NCI-H748 (cell line): ENCODE measurements at regions not wholly inside any gene's neighbourhood (a gene's known extent, or its start where the extent isn't known, plus 50 kb on each side); places are given as distances from the start of the nearest gene placed in this dataset.

Experiments used
- DNase-seq: peaks from one replicate; lab custom pipeline; 2025; ENCODE audit not compliant: unreplicated experiment; lab: John Stamatoyannopoulos, UW

DNA sequence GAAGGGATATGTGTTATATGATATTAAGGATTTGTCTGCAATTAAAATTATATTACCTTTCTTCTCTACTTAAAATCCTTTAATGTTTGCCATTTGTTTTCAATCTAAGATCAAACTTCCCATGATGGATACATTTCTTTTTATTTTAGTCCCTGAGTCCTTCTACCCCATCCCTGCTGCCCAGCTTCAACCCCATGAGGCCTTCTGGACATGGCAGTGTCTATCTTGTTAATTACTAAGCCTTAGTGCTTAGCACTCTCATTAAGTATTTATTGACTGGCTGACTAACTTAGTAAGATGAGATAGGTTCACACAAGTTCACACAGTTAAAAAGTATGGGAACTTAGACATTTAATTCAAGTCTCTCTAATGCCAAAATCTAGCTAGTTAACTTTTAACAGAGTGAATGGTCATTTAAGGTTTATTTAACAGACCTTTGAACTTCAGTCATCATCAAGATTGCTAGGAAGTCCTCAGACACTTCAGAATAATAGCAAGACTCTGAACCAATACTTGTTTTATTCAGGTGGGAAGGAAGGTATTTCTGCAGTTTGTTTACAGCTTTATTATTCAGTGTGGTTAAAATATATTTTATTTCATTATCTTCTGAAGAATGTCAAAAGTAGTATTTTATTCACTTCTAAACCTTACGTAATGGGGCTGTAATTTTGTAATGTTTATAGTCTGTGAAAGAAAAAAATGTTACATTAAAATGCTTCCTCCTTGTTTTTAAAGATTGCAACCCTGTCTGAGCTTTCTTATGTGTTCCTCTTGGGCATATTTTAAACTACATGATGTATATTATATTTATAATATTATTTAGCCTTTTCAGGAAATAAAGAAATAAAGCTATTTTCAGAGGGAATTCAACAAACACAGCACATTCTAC lies 848.9 kb downstream of the REEP3 start:
- DNase-seq = no peak

GRCh38 chr10:64374346-64374745 lies 853.1 kb downstream of the REEP3 start:
- no peak for DNase-seq

- no peak for DNase-seq
Measured at GRCh38 chr10:64376167-64376566, 855.0 kb downstream of the REEP3 start.

GRCh38 chr10:64379898-64380297 lies 858.7 kb downstream of the REEP3 start:
- DNase-seq = peak; percentile 12

DNA sequence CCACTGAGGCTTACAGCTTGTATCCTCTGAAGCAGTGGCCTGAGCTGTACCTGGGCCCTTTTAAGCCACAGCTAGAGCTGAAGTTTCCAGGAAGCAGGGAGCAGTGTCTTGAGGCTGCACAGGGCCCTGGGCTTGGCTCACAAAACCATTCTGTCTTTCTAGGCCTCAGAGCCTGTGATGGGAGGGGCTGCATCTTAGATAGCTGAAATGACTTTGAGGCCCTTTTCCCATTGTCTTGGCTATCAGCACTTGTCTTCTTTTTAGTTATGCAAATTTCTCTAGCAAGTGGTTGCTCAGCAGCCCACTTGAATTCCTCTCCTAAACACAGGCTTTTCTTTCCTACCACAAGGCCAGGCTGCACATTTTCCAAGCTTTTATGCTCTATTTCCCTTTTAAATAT lies 864.2 kb downstream of the REEP3 start:
- no peak for DNase-seq

- no peak for DNase-seq
Measured at GRCh38 chr10:64394744-64395143, 873.5 kb downstream of the REEP3 start.

DNA sequence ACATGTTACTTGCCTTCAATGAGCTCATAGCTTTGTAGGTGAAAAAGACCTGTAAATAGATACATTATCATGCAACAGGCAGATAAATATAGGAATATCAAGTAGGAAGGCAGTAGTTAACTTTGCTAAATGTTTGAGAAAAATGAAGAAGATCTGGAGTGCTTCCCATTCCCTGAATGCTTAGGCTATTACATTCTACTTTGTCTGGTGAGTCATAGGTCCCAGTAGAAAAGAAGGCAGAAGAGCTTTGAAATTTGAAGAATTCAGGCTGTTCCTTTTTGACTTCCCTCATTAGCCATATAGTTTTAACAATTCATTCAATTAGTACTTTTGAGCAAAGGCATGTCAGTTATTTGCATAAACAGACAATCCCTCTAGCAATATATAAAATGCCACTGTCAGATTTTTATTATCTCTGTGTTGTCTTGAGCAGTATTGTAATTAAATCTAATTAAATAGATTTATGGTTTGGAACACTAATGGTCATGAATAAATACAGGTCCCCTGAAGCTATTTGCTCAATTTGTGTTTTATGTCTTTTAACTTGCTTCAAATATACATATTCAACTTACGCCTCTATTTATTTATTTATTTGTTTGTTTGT lies 875.0 kb downstream of the REEP3 start:
- no peak for DNase-seq

GRCh38 chr10:64397125-64397524 lies 875.9 kb downstream of the REEP3 start:
- no peak for DNase-seq

DNA sequence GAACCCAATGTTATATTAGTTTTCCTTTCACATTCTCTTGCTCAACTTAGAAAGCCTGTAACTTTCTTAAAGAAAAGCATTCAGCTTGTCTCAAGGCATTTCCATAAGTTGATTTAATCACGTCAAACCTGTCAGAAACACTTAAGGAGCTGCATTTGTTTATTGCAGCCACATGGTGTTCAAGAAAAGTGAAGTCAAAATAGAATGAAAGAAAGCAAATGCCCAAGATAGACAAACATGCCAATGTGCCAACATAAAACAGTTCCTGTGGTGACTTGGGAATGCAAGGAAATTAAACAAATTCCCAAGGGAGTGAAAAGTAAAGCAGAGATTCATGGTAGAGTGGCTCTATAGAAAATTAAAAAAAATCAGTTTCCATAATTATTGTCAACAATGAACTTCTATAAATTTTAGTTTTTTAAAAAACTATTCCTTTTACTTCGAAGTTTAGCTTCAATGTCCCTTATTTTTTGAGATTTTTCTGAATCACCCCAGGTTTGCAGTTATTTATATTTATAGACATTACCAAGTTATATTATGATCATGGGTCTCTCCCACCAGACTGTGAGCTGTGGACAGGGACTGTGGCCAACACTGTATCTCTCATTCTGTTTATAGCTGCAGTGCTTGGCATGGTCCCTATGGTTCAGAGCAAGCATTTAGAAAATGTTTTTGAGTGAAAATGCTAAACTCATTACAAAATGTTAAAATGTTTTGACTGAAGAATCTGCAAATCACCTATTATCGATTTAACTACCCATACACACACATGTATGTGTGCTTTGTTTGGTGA lies 887.4 kb downstream of the REEP3 start:
- no peak for DNase-seq

DNA sequence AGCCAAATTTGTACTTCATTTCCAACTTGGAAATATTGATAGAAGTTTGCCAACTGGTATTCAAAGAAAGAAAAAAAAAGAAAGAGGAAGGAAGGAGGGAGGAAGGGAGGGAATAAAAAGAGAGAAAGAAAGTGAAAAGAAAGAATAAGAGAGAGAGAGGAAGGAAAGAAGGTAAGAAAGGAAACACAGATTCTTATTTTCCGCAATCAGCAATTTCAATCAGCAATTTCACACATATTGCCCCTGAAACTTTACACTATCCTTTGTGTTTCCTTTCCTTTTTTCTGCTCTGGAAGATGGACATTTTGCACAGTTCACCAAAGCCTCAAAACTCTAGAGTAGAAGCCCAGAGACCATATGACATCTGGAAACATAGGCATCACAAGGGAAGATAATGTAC lies 888.1 kb downstream of the REEP3 start:
- DNase-seq = no peak

DNA sequence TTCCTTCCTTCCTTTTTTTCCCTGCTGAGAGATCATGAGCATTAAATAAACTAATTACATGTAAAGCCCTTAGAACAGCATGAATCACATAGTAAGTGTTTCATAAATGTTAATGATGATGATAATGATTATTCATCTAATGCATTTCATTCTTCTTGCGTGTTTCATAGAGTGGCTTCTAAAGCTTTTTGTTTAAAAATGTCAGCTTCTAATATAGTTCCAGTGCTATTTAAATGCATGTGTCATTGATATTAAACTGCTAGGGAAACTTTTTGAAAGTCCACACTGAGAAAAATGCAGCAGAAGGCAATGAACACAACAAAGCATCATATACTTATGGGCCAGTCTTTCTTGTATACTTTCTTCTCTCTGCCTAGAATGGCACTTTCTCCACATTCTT lies 894.8 kb downstream of the REEP3 start:
- no peak for DNase-seq

DNA sequence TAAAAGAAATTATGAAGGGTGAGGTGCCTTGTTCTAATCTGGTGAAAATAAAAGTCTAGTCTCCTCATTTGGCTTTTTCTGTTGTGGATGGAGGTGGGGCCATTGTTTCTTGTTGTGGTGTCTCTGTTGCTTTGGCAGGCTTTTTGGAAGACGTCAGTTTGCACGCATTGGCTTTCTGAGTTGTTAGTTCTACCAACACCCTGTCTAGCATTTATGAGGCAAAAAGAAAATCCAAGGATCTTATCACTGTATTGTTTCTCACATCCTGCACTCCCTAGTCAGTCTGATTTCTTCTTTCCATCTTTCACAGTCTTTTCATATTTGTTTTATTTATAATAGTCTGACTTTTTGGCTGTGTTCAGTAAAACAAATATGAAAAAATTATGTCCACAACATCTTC lies 898.3 kb downstream of the REEP3 start:
- no peak for DNase-seq

DNA sequence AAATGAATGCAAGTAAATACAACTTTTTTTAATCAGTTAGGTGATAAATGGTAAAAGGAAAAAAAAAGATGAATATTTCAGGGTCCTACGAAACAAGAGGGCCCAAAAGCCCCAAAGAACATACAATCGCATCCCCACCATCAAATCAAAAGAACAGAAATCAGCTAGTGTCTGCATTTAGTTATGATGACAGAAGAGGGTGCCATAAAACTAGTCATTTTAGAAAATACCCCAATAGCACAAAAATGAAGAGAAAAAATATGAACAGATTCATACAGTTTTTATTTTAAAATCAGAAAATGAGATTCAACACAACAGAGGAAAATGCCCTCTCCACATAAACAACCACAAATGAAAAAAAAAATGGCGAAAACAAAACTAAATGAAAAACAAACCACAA lies 905.5 kb downstream of the REEP3 start:
- DNase-seq = no peak

DNA sequence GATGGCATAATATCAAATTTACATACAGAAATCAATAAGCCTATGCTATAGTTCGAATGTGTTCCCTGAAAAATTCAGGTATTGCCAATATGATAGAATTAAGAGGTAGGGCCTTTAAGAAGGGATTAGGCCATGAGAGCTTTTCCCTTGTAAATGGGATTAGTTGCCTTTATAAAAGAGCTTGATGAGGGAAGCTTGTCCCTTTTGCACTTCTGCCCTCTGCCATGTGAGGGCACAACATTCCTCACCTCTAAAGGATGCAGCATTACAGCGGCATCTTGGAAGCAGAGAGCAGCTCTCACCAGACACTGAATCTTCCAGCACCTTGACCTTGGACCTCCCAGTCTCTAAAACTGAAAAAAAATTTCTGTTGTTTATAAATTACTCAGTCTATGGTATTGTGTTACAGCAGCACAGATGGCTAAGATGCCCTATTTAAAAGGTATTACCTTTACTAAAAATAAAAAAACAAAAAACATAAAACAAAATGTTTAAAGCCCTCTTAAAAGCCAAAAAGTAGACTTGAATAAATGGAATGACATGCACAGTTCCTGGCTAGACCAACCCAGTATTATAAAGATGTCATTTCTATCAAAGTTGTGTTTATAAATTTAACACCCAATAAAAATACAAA lies 909.6 kb downstream of the REEP3 start:
- no peak for DNase-seq

DNA sequence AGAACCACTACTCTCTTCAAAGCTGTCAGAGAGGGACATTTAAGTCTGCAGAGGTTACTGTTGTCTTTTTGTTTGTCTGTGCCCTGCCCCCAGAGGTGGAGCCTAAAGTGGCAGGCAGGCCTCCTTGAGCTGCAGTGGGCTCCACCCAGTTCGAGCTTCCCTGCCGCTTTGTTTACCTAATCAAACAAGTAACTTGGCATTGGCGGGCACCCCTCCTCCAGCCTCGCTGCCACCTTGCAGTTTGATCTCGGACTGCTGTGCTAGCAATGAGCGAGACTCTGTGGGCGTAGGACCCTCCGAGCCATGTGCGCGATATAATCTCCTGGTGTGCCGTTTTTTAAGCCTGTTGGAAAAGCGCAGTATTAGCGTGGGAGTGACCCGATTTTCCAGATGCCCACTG lies 920.7 kb downstream of the REEP3 start:
- peak; percentile 3 for DNase-seq

DNA sequence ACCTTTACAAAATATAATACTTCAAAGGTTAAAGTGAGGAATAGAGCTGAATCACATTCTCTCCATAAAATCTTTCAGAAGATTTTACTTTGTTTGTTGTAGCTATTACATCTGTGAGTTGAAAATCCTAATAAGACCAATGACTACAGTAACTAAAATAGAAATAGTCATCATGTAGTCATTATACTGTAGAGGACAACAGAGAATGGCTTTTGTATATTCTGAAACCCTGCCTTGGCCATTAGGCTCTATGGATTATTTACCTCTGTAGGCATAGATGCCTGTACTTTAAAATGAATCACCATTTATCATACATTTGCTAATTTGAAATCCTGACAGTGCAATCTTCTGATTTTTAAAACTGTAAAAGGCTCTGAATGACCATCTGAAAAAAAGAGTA lies 923.0 kb downstream of the REEP3 start:
- no peak for DNase-seq

GRCh38 chr10:64444564-64444963 lies 923.4 kb downstream of the REEP3 start:
- no peak for DNase-seq

- DNase-seq = no peak
Measured at GRCh38 chr10:64449603-64450002, 928.4 kb downstream of the REEP3 start.

DNA sequence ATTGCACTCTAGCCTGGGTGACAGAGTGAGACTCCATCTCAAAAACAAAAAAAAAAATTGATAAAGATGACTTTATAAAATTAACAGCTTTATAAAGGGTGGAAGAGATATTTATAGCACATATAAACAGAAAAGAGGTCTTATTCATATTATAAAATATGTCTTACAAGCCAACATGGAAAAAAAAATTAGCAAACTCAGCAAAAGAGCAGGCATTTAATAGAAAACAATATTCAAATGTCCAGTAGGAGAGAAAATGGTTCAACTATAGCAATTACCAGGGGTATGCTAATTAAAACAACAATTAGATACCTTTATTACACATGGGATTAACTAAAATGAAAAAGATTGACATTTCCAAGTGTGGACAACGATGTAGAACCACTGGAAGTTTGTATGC lies 929.1 kb downstream of the REEP3 start:
- no peak for DNase-seq

DNA sequence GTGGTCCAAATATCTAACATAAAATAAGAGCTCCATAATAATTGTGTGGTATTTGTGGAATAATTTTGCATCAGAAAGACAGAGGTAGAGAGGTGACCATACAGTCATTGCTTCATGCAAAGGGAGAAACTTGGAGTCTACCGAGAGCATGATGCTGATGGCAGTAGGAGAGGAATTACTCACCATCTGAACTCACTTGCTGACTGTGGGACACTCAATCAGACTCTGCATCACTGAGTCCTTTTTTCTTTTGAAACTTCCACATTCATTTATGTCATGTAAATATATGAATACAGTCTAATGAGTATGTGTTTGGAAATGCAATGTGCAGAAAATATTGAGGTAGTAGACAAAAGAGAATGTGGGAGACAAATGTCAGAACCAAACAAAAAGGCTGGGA lies 933.8 kb downstream of the REEP3 start:
- no peak for DNase-seq

- no peak for DNase-seq
Measured at GRCh38 chr10:64458306-64458705, 937.1 kb downstream of the REEP3 start.
